Endodermal cell (in vitro differentiated cells): ENCODE measurements at regions not wholly inside any gene's neighbourhood (a gene's known extent, or its start where the extent isn't known, plus 50 kb on each side); places are given as distances from the start of the nearest gene placed in this dataset.
"Not testable (repeated sequence)": the region's sequence is repeated elsewhere in the genome, so short reads cannot be mapped to it uniquely, and the experiment has no call there.

Experiments
- DNase-seq: peaks from one replicate; pipeline ENCODE4 v3.0.0-alpha.2; 2017
- H3K27ac ChIP-seq: 2 replicates; pipeline ENCODE4 v1.5.1; 2013; ENCODE audit warnings: mild to moderate bottlenecking, low read depth, low read length, moderate library complexity
- H3K27me3 ChIP-seq: 2 replicates; pipeline ENCODE4 v1.6.1; 2013; ENCODE audit warnings: mild to moderate bottlenecking, low read length, moderate library complexity; ENCODE audit not compliant: insufficient read depth, control insufficient read depth, poor library complexity, severe bottlenecking
- H3K36me3 ChIP-seq: 2 replicates; pipeline ENCODE4 v1.7.0; 2013; ENCODE audit warnings: mild to moderate bottlenecking, low read length, moderate library complexity; ENCODE audit not compliant: control insufficient read depth, insufficient read depth
- H3K4me1 ChIP-seq: one replicate; pipeline ENCODE4 v1.7.0; 2013; ENCODE audit warnings: low read length; ENCODE audit not compliant: control insufficient read depth, insufficient read depth
- H3K4me3 ChIP-seq: 2 replicates; pipeline ENCODE4 v1.5.1; 2013; ENCODE audit warnings: mild to moderate bottlenecking, low read length, moderate library complexity
- H3K9ac ChIP-seq: 2 replicates; pipeline ENCODE4 v1.6.1; 2013; ENCODE audit warnings: mild to moderate bottlenecking, low read length, moderate library complexity; ENCODE audit not compliant: poor library complexity, severe bottlenecking; ENCODE audit errors: extremely low read depth
- H3K9me3 ChIP-seq: 2 replicates; pipeline ENCODE4 v1.6.1; 2013; ENCODE audit warnings: mild to moderate bottlenecking, low read length, moderate library complexity; ENCODE audit not compliant: control insufficient read depth
- H3K27ac Mint-ChIP-seq: 2 replicates; pipeline ENCODE4 v1.8.0; 2020; ENCODE audit warnings: mixed read lengths
- H3K27me3 Mint-ChIP-seq: 2 replicates; pipeline ENCODE4 v1.8.0; 2021; ENCODE audit warnings: mild to moderate bottlenecking, mixed read lengths; ENCODE audit not compliant: insufficient read depth
- H3K36me3 Mint-ChIP-seq: 2 replicates; pipeline ENCODE4 v1.8.0; 2020; ENCODE audit warnings: low read depth, mixed read lengths
- H3K4me1 Mint-ChIP-seq: 2 replicates; pipeline ENCODE4 v1.8.0; 2020; ENCODE audit warnings: mixed read lengths
- H3K4me3 Mint-ChIP-seq: 2 replicates; pipeline ENCODE4 v1.8.0; 2020; ENCODE audit warnings: mild to moderate bottlenecking, moderate library complexity, mixed read lengths
- H3K9me3 Mint-ChIP-seq: 2 replicates; pipeline ENCODE4 v1.8.0; 2020; ENCODE audit warnings: mild to moderate bottlenecking, mixed read lengths
- whole genome bisulfite sequencing, 2 experiments: methylation state at CpG; one replicate each; pipeline versions ENCODE4 v1.1.5 to v1.1.7; 2013; ENCODE audit warnings: missing lambda C conversion rate in 2 of 2, mixed read lengths in 1 of 2; ENCODE audit not compliant: insufficient coverage in 1 of 2, insufficient read length in 1 of 2; 5-methylcytosine and 5-hydroxymethylcytosine counted together
- TF ChIP-seq, protein P1 (sequence below): fragments of 200-600 bp; sonication (generic); conservative IDR thresholded peaks from 2 replicates; pipeline ENCODE4 v1.5.0; 2021; ENCODE audit warnings: antibody characterized with exemption, mild to moderate bottlenecking

DNA sequence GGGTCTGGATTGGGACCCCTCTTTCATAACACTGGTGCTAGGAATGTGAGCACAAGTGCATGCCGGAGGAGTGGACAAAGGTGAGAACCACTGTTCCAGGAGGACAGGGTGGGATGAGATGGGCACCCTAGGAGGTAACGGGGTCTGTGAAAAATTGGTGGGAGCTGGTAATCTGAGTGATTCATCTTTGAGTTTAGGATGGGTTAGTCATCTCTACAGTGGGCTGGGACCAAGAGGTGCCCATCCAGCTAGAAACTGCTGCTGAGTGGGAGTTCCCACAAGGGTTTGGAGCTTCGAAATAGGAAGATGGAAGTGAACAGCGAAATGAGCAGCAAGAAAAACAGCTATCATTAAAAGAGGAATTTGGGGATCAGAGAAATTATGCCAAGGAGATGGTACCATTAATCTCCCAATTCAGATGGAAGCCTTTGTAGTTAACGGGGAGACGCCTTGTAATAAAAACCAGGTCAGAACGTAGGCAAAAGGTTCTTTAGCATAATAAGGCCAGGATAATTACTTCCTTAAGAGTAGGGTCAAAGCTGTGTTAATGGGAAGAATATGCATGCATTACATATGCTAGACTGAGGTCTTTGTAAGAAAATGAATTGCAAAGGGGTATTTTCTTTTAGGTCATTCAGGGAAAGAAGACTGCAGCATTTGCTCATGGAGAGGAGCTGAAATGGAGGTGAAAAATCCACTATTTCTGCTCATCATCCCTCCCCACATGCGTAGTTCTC is 55.5 kb downstream of the OLFML3 start:
- Histone ChIP-seq H3K27ac (no peak overlapping the region), H3K9ac (no peak overlapping the region)
- no peak overlapping the region for H3K27ac Mint-ChIP-seq

DNA sequence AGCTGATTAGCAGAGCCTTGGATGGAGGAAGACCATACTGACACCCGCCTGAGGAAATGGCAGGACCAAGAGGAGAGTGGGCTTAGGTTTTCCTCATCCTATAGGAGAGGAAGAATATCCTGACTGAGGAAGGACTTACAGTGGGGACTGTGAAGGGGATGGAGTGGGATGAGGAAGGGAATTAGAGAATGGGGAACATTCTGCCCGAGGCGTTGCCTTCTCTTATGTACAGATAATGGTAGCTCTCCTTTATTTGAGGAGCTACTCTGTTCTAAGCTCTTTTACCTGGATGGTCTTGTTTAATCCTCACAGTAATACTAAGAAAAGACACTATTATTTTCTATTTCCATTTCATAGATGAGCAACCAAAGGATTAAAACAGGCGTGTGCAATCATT is 56.0 kb downstream of the OLFML3 start:
- Mint-ChIP-seq H3K4me1 (peaks cover 42% of the 10 kb centered on the region), H3K36me3 (no peaks in the 10 kb centered on the region), H3K27ac (no peak overlapping the region), H3K4me3 (no peak overlapping the region), H3K27me3 (peaks cover 28% of the 10 kb centered on the region), H3K9me3 (no peaks in the 10 kb centered on the region)
- TF ChIP-seq, protein P1, sequence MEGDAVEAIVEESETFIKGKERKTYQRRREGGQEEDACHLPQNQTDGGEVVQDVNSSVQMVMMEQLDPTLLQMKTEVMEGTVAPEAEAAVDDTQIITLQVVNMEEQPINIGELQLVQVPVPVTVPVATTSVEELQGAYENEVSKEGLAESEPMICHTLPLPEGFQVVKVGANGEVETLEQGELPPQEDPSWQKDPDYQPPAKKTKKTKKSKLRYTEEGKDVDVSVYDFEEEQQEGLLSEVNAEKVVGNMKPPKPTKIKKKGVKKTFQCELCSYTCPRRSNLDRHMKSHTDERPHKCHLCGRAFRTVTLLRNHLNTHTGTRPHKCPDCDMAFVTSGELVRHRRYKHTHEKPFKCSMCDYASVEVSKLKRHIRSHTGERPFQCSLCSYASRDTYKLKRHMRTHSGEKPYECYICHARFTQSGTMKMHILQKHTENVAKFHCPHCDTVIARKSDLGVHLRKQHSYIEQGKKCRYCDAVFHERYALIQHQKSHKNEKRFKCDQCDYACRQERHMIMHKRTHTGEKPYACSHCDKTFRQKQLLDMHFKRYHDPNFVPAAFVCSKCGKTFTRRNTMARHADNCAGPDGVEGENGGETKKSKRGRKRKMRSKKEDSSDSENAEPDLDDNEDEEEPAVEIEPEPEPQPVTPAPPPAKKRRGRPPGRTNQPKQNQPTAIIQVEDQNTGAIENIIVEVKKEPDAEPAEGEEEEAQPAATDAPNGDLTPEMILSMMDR = no peak
- DNase-seq = peak; percentile 61
- no peak overlapping the region for H3K27ac ChIP-seq
- no peaks in the 10 kb centered on the region for H3K9me3 ChIP-seq
- no peak overlapping the region for H3K4me3 ChIP-seq
- peaks cover 12% of the 10 kb centered on the region for H3K4me1 ChIP-seq
- H3K9ac ChIP-seq = no peak overlapping the region
- no peaks in the 10 kb centered on the region for H3K36me3 ChIP-seq
- WGBS, 2 experiments = 70 to 83% methylated on average over 3 to 4 of the region's 4 CpGs
- H3K27me3 ChIP-seq = peaks cover 85% of the 10 kb centered on the region

More for the DNA sequence above, 55.5 kb downstream of the OLFML3 start:
- peaks cover 85% of the 10 kb centered on the region for H3K27me3 ChIP-seq
- Mint-ChIP-seq H3K27me3 (peaks cover 26% of the 10 kb centered on the region), H3K4me3 (no peak overlapping the region), H3K9me3 (no peaks in the 10 kb centered on the region), H3K36me3 (no peaks in the 10 kb centered on the region), H3K4me1 (peaks cover 37% of the 10 kb centered on the region)
- no peak overlapping the region for H3K4me3 ChIP-seq
- no peaks in the 10 kb centered on the region for H3K36me3 ChIP-seq
- no peaks in the 10 kb centered on the region for H3K9me3 ChIP-seq
- TF ChIP-seq, protein P1 = no peak
- peak; percentile 58 for DNase-seq
- peaks cover 12% of the 10 kb centered on the region for H3K4me1 ChIP-seq
- WGBS, 2 experiments = 30 to 47% methylated on average over 7 of the region's 8 CpGs

- H3K27ac ChIP-seq = not testable (repeated sequence)
- H3K4me3 Mint-ChIP-seq = peak overlapping the region; percentile 30
These were observed 57.8 kb downstream of the OLFML3 start for GRCh38 chr1:114036841-114037630.

More at GRCh38 chr1:114036841-114037630, 57.8 kb downstream of the OLFML3 start:
- peak; percentile 91 for DNase-seq
- Mint-ChIP-seq H3K27ac (peak overlapping the region; percentile 85), H3K27me3 (peaks cover 35% of the 10 kb centered on the region), H3K4me1 (peaks cover 55% of the 10 kb centered on the region)
- not testable (repeated sequence) for H3K9ac ChIP-seq, H3K9me3 Mint-ChIP-seq, H3K9me3 ChIP-seq, H3K36me3 Mint-ChIP-seq, H3K36me3 ChIP-seq, H3K4me3 ChIP-seq
- Histone ChIP-seq H3K4me1 (peaks cover 16% of the 10 kb centered on the region), H3K27me3 (peaks cover 95% of the 10 kb centered on the region)
- WGBS, 2 experiments = 16 to 42% methylated on average over 8 to 15 of the region's 17 CpGs
